H9 (cell line): ENCODE measurements at regions not wholly inside any gene's neighbourhood (a gene's known extent, or its start where the extent isn't known, plus 50 kb on each side); places are given as distances from the start of the nearest gene placed in this dataset.

ENCODE experiments used
- DNase-seq: peaks from one replicate; pipeline ENCODE4 v3.0.0-alpha.2; 2017
- H2AFZ ChIP-seq: one replicate; pipeline ENCODE4 v1.6.1; 2013; ENCODE audit warnings: mild to moderate bottlenecking, low read length, control low read depth, moderate library complexity
- H2AK5ac ChIP-seq: 2 replicates; pipeline ENCODE4 v1.6.1; 2013; ENCODE audit warnings: low read length, control low read depth, mixed read lengths; ENCODE audit not compliant: insufficient read length
- H2BK120ac ChIP-seq: one replicate; pipeline ENCODE4 v1.6.1; 2013; ENCODE audit warnings: low read depth, mild to moderate bottlenecking, low read length, control low read depth, inconsistent platforms; ENCODE audit not compliant: poor library complexity, severe bottlenecking
- H2BK12ac ChIP-seq: 2 replicates; pipeline ENCODE4 v1.6.1; 2013; ENCODE audit warnings: low read length, control low read depth, mixed read lengths, low read depth; ENCODE audit not compliant: insufficient read length
- H2BK15ac ChIP-seq: 2 replicates; pipeline ENCODE4 v1.6.1; 2013; ENCODE audit warnings: low read depth, low read length, control low read depth
- H2BK20ac ChIP-seq: one replicate; pipeline ENCODE4 v1.6.1; 2013; ENCODE audit warnings: low read depth, mild to moderate bottlenecking, low read length, control low read depth, inconsistent platforms; ENCODE audit not compliant: poor library complexity, severe bottlenecking
- H2BK5ac ChIP-seq: 2 replicates; pipeline ENCODE4 v1.6.1; 2013; ENCODE audit warnings: low read length, control low read depth, mixed read lengths; ENCODE audit not compliant: insufficient read length
- H3K14ac ChIP-seq: 2 replicates; pipeline ENCODE4 v1.6.1; 2013; ENCODE audit warnings: low read length, control low read depth; ENCODE audit not compliant: insufficient read depth
- H3K18ac ChIP-seq: 2 replicates; pipeline ENCODE4 v1.6.1; 2013; ENCODE audit warnings: low read depth, mild to moderate bottlenecking, mixed read lengths, low read length, control low read depth; ENCODE audit not compliant: insufficient read length
- H3K23ac ChIP-seq: 2 replicates; pipeline ENCODE4 v1.6.1; 2013; ENCODE audit warnings: low read length, control low read depth, mixed read lengths, low read depth; ENCODE audit not compliant: insufficient read length
- H3K23me2 ChIP-seq: 2 replicates; pipeline ENCODE4 v1.6.1; 2013; ENCODE audit warnings: low read depth, mild to moderate bottlenecking, mixed read lengths, low read length, control low read depth; ENCODE audit not compliant: insufficient read length, poor library complexity, severe bottlenecking
- H3K27ac ChIP-seq: 2 replicates; pipeline ENCODE4 v1.5.1; 2013; ENCODE audit warnings: low read length, control low read depth, mixed read lengths, low read depth; ENCODE audit not compliant: insufficient read length
- H3K27me3 ChIP-seq: 2 replicates; pipeline ENCODE4 v1.6.1; 2013; ENCODE audit warnings: low read length, control low read depth, inconsistent platforms; ENCODE audit not compliant: insufficient read depth
- H3K4ac ChIP-seq: 2 replicates; pipeline ENCODE4 v1.6.1; 2013; ENCODE audit warnings: low read depth, mild to moderate bottlenecking, control low read depth, inconsistent platforms, low read length, moderate library complexity
- H3K4me1 ChIP-seq: 2 replicates; pipeline ENCODE4 v1.6.1; 2013; ENCODE audit warnings: low read length, control low read depth, inconsistent platforms; ENCODE audit not compliant: insufficient read depth
- H3K4me2 ChIP-seq: 2 replicates; pipeline ENCODE4 v1.6.1; 2013; ENCODE audit warnings: low read length, control low read depth, mixed read lengths; ENCODE audit not compliant: insufficient read length, insufficient read depth
- H3K56ac ChIP-seq: 2 replicates; pipeline ENCODE4 v1.6.1; 2013; ENCODE audit warnings: low read depth, mild to moderate bottlenecking, mixed read lengths, low read length, control low read depth; ENCODE audit not compliant: insufficient read length
- H3K79me1 ChIP-seq: 2 replicates; pipeline ENCODE4 v1.6.1; 2013; ENCODE audit warnings: low read depth, mild to moderate bottlenecking, moderate library complexity, low read length, control low read depth, inconsistent platforms; ENCODE audit not compliant: insufficient read depth, poor library complexity, severe bottlenecking
- H3K79me2 ChIP-seq: 2 replicates; pipeline ENCODE4 v1.6.1; 2013; ENCODE audit warnings: low read length, control low read depth, inconsistent platforms; ENCODE audit not compliant: insufficient read depth
- H3K9ac ChIP-seq: 2 replicates; pipeline ENCODE4 v1.6.1; 2013; ENCODE audit warnings: low read length, control low read depth, mixed read lengths; ENCODE audit not compliant: insufficient read length; ENCODE audit errors: extremely low read depth
- H3K9me3 ChIP-seq: one replicate; pipeline ENCODE4 v1.6.1; 2013; ENCODE audit warnings: low read depth, low read length, inconsistent platforms; ENCODE audit not compliant: control insufficient read depth
- H3T11ph ChIP-seq: one replicate; pipeline ENCODE4 v1.6.1; 2013; ENCODE audit warnings: mild to moderate bottlenecking, low read length, control low read depth, inconsistent platforms
- H4K20me1 ChIP-seq: one replicate; pipeline ENCODE4 v1.6.1; 2013; ENCODE audit not compliant: control insufficient read depth, insufficient read length, insufficient read depth
- H4K5ac ChIP-seq: 2 replicates; pipeline ENCODE4 v1.6.1; 2013; ENCODE audit warnings: low read depth, mild to moderate bottlenecking, mixed read lengths, low read length, control low read depth; ENCODE audit not compliant: insufficient read length
- H4K8ac ChIP-seq: replicated peaks from 2 replicates; pipeline ENCODE4 v1.6.1; 2013; ENCODE audit warnings: low read length, control low read depth, mixed read lengths, low read depth; ENCODE audit not compliant: insufficient read length
- H4K91ac ChIP-seq: 2 replicates; pipeline ENCODE4 v1.6.1; 2013; ENCODE audit warnings: low read depth, mild to moderate bottlenecking, moderate library complexity, mixed read lengths, low read length, control low read depth; ENCODE audit not compliant: insufficient read length
- H3K27ac Mint-ChIP-seq, 3 experiments: 2 replicates in 2 of 3; 3 replicates in 1 of 3; pipeline ENCODE4 v1.8.0; 2020 to 2021; ENCODE audit warnings: mixed read lengths in 3 of 3, mild to moderate bottlenecking in 1 of 3, moderate library complexity in 1 of 3
- H3K27me3 Mint-ChIP-seq: 2 replicates; pipeline ENCODE4 v1.8.0; 2021; ENCODE audit warnings: low read depth, mild to moderate bottlenecking, moderate library complexity, mixed read lengths
- H3K36me3 Mint-ChIP-seq, 3 experiments: 2 replicates in 2 of 3; 3 replicates in 1 of 3; pipeline ENCODE4 v1.8.0; 2020 to 2021; ENCODE audit warnings: low read depth in 3 of 3, mixed read lengths in 3 of 3; ENCODE audit not compliant: insufficient read depth in 1 of 3
- H3K4me1 Mint-ChIP-seq, 2 experiments: 2 replicates each; pipeline ENCODE4 v1.8.0; 2020; ENCODE audit warnings: mixed read lengths in 2 of 2
- H3K4me3 Mint-ChIP-seq, 2 experiments: 2 replicates in 1 of 2; 3 replicates in 1 of 2; pipeline ENCODE4 v1.8.0; 2020 to 2021; ENCODE audit warnings: mild to moderate bottlenecking in 2 of 2, mixed read lengths in 2 of 2, moderate library complexity in 1 of 2
- H3K9me3 Mint-ChIP-seq, 2 experiments: 2 replicates in 1 of 2; 3 replicates in 1 of 2; pipeline ENCODE4 v1.8.0; 2020; ENCODE audit warnings: mild to moderate bottlenecking in 2 of 2, mixed read lengths in 2 of 2, moderate library complexity in 1 of 2
- CTCF ChIP-seq: fragments of 200-600 bp; sonication (generic); conservative IDR thresholded peaks from 3 replicates; pipeline ENCODE4 v1.8.0; 2021; ENCODE audit warnings: antibody characterized with exemption, mild to moderate bottlenecking
- WGBS: extraction: QIAGEN DNeasy Blood & Tissue Kit; methylation state at CpG from one replicate; pipeline ENCODE4 v1.1.7; 2013; ENCODE audit warnings: missing lambda C conversion rate, low lambda C conversion rate, mixed read lengths; ENCODE audit not compliant: insufficient read length; ENCODE audit errors: extremely low coverage; 5-methylcytosine and 5-hydroxymethylcytosine counted together

- WGBS: no CpG with 5 or more reads among the region's 3 CpGs
- H3K27me3 Mint-ChIP-seq: no peaks in the 10 kb centered on the region
- no peak for DNase-seq
- H3K27ac ChIP-seq: no peak overlapping the region
- no peaks in the 10 kb centered on the region for H3K27me3 ChIP-seq
- H2BK20ac ChIP-seq: no peak overlapping the region
- H3K14ac ChIP-seq: no peak overlapping the region
- no peak overlapping the region for H2BK120ac ChIP-seq
- no peaks in the 10 kb centered on the region for H3K23me2 ChIP-seq
- TF ChIP-seq CTCF: no peak
- no peaks in the 10 kb centered on the region for H3K4me1 Mint-ChIP-seq
- no peak overlapping the region for H3K4me3 Mint-ChIP-seq
- no peak overlapping the region for H3K4ac ChIP-seq
- H3K9me3 ChIP-seq: no peaks in the 10 kb centered on the region
- H2BK5ac ChIP-seq: no peak overlapping the region
- H2BK12ac ChIP-seq: no peak overlapping the region
- H3K36me3 Mint-ChIP-seq: no peaks in the 10 kb centered on the region
- no peak overlapping the region for H4K91ac ChIP-seq
- no peaks in the 10 kb centered on the region for H3K79me1 ChIP-seq
- no peak overlapping the region for H2AFZ ChIP-seq
- no peak overlapping the region for H3K9ac ChIP-seq
- H3K27ac Mint-ChIP-seq: no peak overlapping the region
- H3K9me3 Mint-ChIP-seq: no peaks in the 10 kb centered on the region
- H3K18ac ChIP-seq: no peak overlapping the region
- H3K4me1 ChIP-seq: no peaks in the 10 kb centered on the region
- H3K4me2 ChIP-seq: no peak overlapping the region
- no peaks in the 10 kb centered on the region for H3K79me2 ChIP-seq
- no peak overlapping the region for H4K5ac ChIP-seq
- no peak overlapping the region for H3K56ac ChIP-seq
- no peak overlapping the region for H2AK5ac ChIP-seq
- no peak overlapping the region for H3T11ph ChIP-seq
- no peak overlapping the region for H3K23ac ChIP-seq
- no peaks in the 10 kb centered on the region for H4K20me1 ChIP-seq
- H2BK15ac ChIP-seq: no peak overlapping the region
- H4K8ac ChIP-seq: no peak overlapping the region
Observed at GRCh38 chr1:219492717-219493116, 120.2 kb downstream of the ZC3H11B start.
